ENCODE measurements at regions not wholly inside any gene's neighbourhood (a gene's known extent, or its start where the extent isn't known, plus 50 kb on each side); places are given as distances from the start of the nearest gene placed in this dataset.

DNA sequence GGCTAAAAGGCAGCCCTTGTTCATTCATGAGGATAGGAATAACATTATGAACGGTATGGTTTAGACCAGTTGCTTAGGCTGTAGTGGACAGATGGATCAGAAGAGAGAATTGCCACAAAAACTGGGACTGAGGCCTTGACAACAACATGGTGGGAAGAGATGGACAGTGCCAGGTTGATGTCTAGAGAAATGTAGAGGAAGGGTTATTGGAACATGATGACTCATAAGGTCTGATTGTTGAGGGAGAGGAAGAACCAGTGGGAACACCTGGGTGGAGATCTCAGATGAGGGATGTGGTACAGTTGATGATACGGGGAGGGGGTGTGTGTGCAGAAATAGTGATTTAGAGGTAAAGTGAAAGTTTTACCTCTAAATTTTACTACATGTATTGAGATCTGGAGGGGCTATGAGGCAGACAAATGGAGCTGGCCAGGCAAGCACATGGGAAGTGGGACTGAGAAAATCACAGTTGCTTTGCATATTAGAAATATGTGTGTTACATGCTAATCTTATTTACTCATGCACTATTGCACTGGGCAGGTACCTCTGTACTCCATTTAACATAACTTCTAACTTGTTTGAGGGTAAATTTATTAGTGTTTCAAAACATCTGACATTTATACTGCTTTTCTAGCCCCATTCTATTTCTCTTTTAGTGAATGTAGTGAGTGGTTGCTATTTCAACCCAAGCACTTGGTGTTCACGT lies 65.6 kb downstream of the PLCE1 start:
- Histone ChIP-seq H3F3A (ENCODE audit: insufficient read depth, low read length) (no peaks in the 10 kb centered on the region), H3K27ac (ENCODE audit: low read depth, low read length, poor library complexity, severe bottlenecking) (no peak overlapping the region), H3K4me3 (ENCODE audit: low read depth, low read length, poor library complexity, severe bottlenecking) (no peak overlapping the region), H3K4me2 (ENCODE audit: low read length) (no peak overlapping the region), H3K9me3 (ENCODE audit: low read length) (no peaks in the 10 kb centered on the region), H3K79me2 (ENCODE audit: insufficient read depth, low read length) (no peaks in the 10 kb centered on the region), H3K9ac (ENCODE audit: low read length) (no peak overlapping the region), H3K4me1 (ENCODE audit: insufficient read depth, low read length, severe bottlenecking) (no peaks in the 10 kb centered on the region), H3K27me3 (ENCODE audit: insufficient read depth, low read length) (no peaks in the 10 kb centered on the region), H3K9me2 (ENCODE audit: low read depth, low read length) (no peaks in the 10 kb centered on the region), H4K20me1 (ENCODE audit: insufficient read depth, low read length) (no peaks in the 10 kb centered on the region), H3K36me3 (ENCODE audit: insufficient read depth, low read length) (no peaks in the 10 kb centered on the region), H2AFZ (ENCODE audit: low read length) (no peak overlapping the region)
- TF ChIP-seq, protein P1, sequence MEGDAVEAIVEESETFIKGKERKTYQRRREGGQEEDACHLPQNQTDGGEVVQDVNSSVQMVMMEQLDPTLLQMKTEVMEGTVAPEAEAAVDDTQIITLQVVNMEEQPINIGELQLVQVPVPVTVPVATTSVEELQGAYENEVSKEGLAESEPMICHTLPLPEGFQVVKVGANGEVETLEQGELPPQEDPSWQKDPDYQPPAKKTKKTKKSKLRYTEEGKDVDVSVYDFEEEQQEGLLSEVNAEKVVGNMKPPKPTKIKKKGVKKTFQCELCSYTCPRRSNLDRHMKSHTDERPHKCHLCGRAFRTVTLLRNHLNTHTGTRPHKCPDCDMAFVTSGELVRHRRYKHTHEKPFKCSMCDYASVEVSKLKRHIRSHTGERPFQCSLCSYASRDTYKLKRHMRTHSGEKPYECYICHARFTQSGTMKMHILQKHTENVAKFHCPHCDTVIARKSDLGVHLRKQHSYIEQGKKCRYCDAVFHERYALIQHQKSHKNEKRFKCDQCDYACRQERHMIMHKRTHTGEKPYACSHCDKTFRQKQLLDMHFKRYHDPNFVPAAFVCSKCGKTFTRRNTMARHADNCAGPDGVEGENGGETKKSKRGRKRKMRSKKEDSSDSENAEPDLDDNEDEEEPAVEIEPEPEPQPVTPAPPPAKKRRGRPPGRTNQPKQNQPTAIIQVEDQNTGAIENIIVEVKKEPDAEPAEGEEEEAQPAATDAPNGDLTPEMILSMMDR (IDR thresholded peaks at IDR 0.05; ENCODE audit: low read length): no peak
- TF ChIP-seq EZH2 (IDR thresholded peaks at IDR 0.05; ENCODE audit: borderline replicate concordance, low read length): no peak

DNA sequence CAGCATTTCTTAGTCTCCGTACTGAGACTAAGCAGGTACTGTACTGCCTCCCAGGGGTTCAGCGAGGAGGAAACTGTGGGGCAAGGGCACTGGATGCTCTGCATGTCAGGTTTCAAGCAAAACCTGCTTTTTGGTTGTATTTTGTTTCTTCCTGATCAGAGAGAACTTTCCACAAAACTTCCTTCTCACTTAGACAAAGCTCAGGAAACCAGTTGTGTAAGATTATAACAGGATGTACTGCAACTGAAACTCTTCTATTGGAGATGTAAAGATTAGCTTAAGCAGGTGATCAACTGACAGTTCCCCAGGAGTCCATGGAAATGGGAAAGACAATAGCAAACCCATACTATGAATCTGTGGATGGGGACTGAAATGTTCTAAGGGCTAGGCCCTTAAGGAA lies 67.3 kb downstream of the PLCE1 start:
- no peaks in the 10 kb centered on the region for H3K27me3 ChIP-seq (ENCODE audit: insufficient read depth, low read length)

DNA sequence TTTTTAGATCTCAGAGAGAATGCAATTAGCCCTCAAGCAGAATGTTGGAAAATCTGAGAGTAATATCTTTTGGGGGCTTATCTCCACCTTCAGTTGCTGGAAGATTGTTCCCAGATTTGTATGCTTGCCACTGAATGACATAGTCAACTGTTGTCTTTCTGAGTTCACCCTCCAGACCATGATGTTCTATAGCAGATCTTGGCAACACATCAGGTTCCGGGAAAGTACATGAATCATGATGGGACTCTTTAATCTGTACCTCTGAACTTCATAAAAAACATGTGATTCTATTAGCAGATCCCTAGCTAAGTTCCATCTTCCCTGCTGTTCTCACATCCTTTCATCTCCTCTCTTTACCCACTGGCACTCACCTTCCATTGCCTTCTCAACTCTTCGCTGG lies 68.9 kb downstream of the PLCE1 start:
- H3K79me2 ChIP-seq (ENCODE audit: insufficient read depth, low read length): no peaks in the 10 kb centered on the region
- H3K9me2 ChIP-seq (ENCODE audit: low read depth, low read length): no peaks in the 10 kb centered on the region
- H3K27me3 ChIP-seq (ENCODE audit: insufficient read depth, low read length): no peaks in the 10 kb centered on the region
- H3K9me3 ChIP-seq (ENCODE audit: low read length): no peaks in the 10 kb centered on the region
- H3K9ac ChIP-seq (ENCODE audit: low read length): no peak overlapping the region
- no peak overlapping the region for H3K4me3 ChIP-seq (ENCODE audit: low read depth, low read length, poor library complexity, severe bottlenecking)
- no peak overlapping the region for H2AFZ ChIP-seq (ENCODE audit: low read length)
- H3K27ac ChIP-seq (ENCODE audit: low read depth, low read length, poor library complexity, severe bottlenecking): no peak overlapping the region
- no peaks in the 10 kb centered on the region for H3K4me1 ChIP-seq (ENCODE audit: insufficient read depth, low read length, severe bottlenecking)
- H3F3A ChIP-seq (ENCODE audit: insufficient read depth, low read length): no peaks in the 10 kb centered on the region
- no peak overlapping the region for H3K4me2 ChIP-seq (ENCODE audit: low read length)
- H3K36me3 ChIP-seq (ENCODE audit: insufficient read depth, low read length): no peaks in the 10 kb centered on the region
- H4K20me1 ChIP-seq (ENCODE audit: insufficient read depth, low read length): no peaks in the 10 kb centered on the region
- TF ChIP-seq, protein P1 (IDR thresholded peaks at IDR 0.05; ENCODE audit: low read length): no peak
- TF ChIP-seq EZH2 (IDR thresholded peaks at IDR 0.05; ENCODE audit: borderline replicate concordance, low read length): no peak

More for the DNA sequence above, 67.3 kb downstream of the PLCE1 start:
- Histone ChIP-seq H3F3A (ENCODE audit: insufficient read depth, low read length) (no peaks in the 10 kb centered on the region), H4K20me1 (ENCODE audit: insufficient read depth, low read length) (no peaks in the 10 kb centered on the region), H3K36me3 (ENCODE audit: insufficient read depth, low read length) (no peaks in the 10 kb centered on the region), H3K27ac (ENCODE audit: low read depth, low read length, poor library complexity, severe bottlenecking) (no peak overlapping the region), H3K79me2 (ENCODE audit: insufficient read depth, low read length) (no peaks in the 10 kb centered on the region), H3K4me2 (ENCODE audit: low read length) (no peak overlapping the region), H3K4me3 (ENCODE audit: low read depth, low read length, poor library complexity, severe bottlenecking) (no peak overlapping the region), H2AFZ (ENCODE audit: low read length) (no peak overlapping the region), H3K9me2 (ENCODE audit: low read depth, low read length) (no peaks in the 10 kb centered on the region), H3K9ac (ENCODE audit: low read length) (no peak overlapping the region), H3K9me3 (ENCODE audit: low read length) (no peaks in the 10 kb centered on the region), H3K4me1 (ENCODE audit: insufficient read depth, low read length, severe bottlenecking) (no peaks in the 10 kb centered on the region)
- TF ChIP-seq, protein P1 (IDR thresholded peaks at IDR 0.05; ENCODE audit: low read length): no peak
- TF ChIP-seq EZH2 (IDR thresholded peaks at IDR 0.05; ENCODE audit: borderline replicate concordance, low read length): no peak

Data from OCI-LY1 (cell line).